AG04449 (cell line): ENCODE measurements at regions not wholly inside any gene's neighbourhood (a gene's known extent, or its start where the extent isn't known, plus 50 kb on each side); places are given as distances from the start of the nearest gene placed in this dataset.
"Not testable (repeated sequence)": the region's sequence is repeated elsewhere in the genome, so short reads cannot be mapped to it uniquely, and the experiment has no call there.

Experiments used
- CTCF ChIA-PET: fragments of 350-600 bp; formaldehyde crosslinking; extraction: SDS; loops from one replicate; lab custom pipeline; 2021; ENCODE audit warnings: antibody characterized with exemption; lab: Yijun Ruan, JAX
- POLR2A ChIA-PET: fragments of 400-600, 350-600 bp; formaldehyde crosslinking; extraction: SDS; loops from one replicate; lab custom pipeline; 2020; ENCODE audit warnings: antibody characterized with exemption, inconsistent platforms; lab: Yijun Ruan, JAX
- DNase-seq: peaks from one replicate; pipeline ENCODE4 v3.0.0-alpha.2; 2010; ENCODE audit warnings: low read depth, low spot score
- H3K4me3 ChIP-seq: 2 replicates; pipeline ENCODE4 v1.5.1; 2011; ENCODE audit warnings: low read depth, mild to moderate bottlenecking, control low read depth, low read length
- TF ChIP-seq, protein P1 (sequence below): IDR thresholded peaks from one replicate; pipeline ENCODE4 v1.5.1; 2011; ENCODE audit warnings: mild to moderate bottlenecking, moderate library complexity, low read length, control low read depth, inconsistent platforms; ENCODE audit not compliant: insufficient read depth; ENCODE audit errors: missing control alignments

DNA sequence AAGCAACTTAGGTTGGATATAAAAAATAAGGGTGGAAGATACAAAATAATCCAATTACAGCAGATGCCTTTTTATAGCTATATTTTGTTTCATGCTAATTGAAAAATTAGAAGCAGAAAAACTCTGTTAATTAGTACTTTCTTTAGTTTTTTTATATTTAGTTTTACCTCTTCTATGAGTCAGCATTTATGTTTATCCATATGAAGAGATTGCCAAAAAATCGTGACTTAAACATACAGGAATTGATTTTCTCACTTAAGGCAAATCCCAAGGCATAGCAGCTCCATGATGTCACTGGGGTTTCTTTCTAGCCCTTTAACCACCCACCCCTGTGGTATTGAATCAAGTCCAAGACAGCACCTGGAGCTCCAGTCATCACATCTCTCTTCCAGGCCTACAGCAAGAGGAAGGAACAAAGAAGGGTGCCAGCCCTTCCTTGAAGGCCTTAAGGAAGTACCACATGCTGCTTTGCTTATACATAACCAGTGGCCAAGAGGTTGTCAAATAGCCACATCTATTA, 365.8 kb upstream of the TENM3 start:
- H3K4me3 ChIP-seq = no peak overlapping the region
- peak; percentile 55 for DNase-seq
- ChIA-PET CTCF (no interaction called here), POLR2A (no interaction called here)
- TF ChIP-seq, protein P1, sequence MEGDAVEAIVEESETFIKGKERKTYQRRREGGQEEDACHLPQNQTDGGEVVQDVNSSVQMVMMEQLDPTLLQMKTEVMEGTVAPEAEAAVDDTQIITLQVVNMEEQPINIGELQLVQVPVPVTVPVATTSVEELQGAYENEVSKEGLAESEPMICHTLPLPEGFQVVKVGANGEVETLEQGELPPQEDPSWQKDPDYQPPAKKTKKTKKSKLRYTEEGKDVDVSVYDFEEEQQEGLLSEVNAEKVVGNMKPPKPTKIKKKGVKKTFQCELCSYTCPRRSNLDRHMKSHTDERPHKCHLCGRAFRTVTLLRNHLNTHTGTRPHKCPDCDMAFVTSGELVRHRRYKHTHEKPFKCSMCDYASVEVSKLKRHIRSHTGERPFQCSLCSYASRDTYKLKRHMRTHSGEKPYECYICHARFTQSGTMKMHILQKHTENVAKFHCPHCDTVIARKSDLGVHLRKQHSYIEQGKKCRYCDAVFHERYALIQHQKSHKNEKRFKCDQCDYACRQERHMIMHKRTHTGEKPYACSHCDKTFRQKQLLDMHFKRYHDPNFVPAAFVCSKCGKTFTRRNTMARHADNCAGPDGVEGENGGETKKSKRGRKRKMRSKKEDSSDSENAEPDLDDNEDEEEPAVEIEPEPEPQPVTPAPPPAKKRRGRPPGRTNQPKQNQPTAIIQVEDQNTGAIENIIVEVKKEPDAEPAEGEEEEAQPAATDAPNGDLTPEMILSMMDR = no peak

DNA sequence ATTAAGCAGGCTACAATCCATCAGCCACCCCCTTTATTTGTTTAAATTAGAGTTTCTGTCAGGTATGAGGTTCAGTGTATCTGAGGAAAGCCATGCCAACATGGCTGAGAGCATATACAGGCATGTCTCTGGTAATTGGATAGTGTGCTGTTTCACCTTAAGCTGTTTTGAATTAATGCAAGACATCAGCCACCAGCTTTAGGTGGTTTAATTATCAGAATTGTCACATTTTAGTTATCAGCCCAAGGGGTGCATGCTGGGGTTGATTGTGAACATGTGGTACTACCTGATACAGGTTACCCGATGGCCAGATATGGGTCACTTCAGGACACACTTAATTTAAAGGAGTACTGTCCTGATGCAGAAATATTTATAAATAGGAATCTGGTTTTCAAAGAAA, 353.2 kb upstream of the TENM3 start:
- DNase-seq = no peak
- TF ChIP-seq, protein P1 = no peak
- H3K4me3 ChIP-seq = no peak overlapping the region
- CTCF ChIA-PET = interaction anchor here (1.1 to 1.2 kb wide), 2 partner anchors 10 to 321 kb away, joined by 3 read pairs; no protein-coding TSS in a partner anchor
- POLR2A ChIA-PET = no interaction called here

DNA sequence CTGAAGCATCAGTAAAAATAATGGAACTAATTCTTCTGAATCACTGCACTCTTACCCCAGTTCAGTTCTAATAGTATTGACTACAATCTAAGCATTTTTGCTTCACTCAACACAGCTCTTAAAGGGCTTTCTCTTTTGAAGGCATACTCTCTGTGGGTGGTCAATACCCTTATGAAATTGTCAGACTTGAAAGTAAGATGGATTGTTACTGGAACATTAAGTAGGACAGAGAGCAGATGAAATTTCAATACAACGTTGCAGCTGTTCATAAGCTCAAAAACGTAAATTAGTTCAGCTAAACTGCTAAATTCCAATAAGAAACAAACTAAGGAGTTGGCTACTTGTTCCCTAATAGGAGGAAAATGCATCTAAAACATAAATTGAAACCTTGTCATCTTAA, 352.3 kb upstream of the TENM3 start:
- no peak overlapping the region for H3K4me3 ChIP-seq
- TF ChIP-seq, protein P1 = no peak
- ChIA-PET CTCF (interaction anchor here (1.2 kb wide), 1 partner anchor 10 kb away, joined by 3 read pairs; no protein-coding TSS in a partner anchor), POLR2A (no interaction called here)
- no peak for DNase-seq

DNA sequence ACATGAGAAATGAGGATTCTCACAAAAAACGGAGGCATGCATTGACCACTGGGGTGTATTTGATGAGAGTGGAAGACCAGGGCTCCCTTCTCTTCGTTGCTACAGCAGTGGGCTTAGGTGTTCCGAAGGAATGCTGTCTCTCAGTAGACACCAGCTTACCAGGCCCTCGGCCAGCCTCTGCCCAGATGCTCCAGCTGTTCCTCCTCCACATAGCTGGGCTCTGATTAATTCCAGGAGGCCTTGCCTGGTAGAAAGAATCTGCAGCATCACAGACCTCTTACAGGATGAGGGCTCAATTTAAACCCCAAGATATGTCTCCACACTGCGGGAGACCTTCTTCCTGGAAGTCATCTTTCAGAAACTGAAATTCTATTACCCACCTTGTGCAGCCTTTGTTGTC, 346.6 kb upstream of the TENM3 start:
- POLR2A ChIA-PET = no interaction called here
- CTCF ChIA-PET = interaction anchor here (1.1 kb wide), 1 partner anchor 10 kb away, joined by 4 read pairs; no protein-coding TSS in a partner anchor
- no peak for DNase-seq

DNA sequence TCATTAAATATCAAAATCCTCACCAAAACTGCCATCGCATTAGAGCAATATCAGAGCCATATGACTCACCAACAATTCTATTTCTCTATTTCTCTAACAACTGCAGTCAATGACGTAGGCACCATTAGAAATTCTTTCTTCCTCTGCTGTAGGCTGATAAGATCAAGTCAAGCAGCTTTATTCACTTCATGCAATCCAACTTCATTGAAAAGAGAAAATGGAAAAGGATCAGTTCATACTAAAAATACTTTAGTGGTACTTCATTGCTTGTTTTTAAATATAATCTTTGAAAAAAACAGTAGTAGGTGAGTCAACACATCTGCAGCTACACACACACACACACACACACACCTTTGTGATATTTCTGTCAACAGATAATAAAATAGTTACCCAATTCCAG, 345.3 kb upstream of the TENM3 start:
- POLR2A ChIA-PET = no interaction called here
- CTCF ChIA-PET = interaction anchor here (1.0 kb wide), 1 partner anchor 11 kb away, joined by 3 read pairs; no protein-coding TSS in a partner anchor
- TF ChIP-seq, protein P1 = no peak
- peak; percentile 82 for DNase-seq
- H3K4me3 ChIP-seq = no peak overlapping the region

More for the DNA sequence above, 346.6 kb upstream of the TENM3 start:
- no peak overlapping the region for H3K4me3 ChIP-seq
- TF ChIP-seq, protein P1 = no peak

DNA sequence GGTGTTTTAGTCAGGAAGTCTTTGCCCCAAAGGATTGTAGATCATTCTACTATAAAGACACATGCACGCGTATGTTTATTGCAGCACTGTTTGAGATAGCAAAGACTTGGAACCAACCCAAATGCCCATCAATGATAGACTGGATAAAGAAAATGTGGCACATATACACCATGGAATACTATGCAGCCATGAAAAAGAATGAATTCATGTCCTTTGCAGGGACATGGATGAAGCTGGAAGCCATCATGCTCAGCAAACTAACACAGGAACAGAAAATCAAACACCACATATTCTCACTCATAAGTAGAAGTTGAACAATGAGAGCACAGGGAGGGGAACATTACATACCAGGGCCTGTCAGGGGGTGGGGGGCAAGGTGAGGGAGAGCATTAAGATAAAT, 340.8 kb upstream of the TENM3 start:
- CTCF ChIA-PET, POLR2A ChIA-PET, DNase-seq, H3K4me3 ChIP-seq: not testable (repeated sequence)

DNA sequence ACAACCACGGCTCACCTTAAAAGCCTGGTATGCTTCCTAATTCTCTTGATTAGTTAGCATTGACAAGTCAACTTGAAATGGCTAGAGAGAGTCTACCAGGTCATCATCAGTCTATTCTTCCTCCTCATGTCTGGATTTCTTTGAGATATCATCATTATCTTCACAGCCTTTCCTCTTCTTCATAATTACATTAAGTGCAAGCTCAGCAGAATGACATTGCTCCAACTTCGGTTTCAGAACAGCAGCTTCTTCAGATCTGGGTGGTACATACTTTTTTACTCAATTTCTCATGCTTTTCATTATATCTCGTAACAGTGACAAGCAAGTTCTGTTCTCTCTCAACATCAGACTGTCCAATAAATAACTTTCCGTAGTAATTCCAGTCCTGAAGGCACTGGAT, 337.5 kb upstream of the TENM3 start:
- H3K4me3 ChIP-seq = no peak overlapping the region
- ChIA-PET POLR2A (no interaction called here), CTCF (no interaction called here)
- TF ChIP-seq, protein P1 = no peak
- no peak for DNase-seq
